HUES64 (cell line): ENCODE measurements at regions not wholly inside any gene's neighbourhood (a gene's known extent, or its start where the extent isn't known, plus 50 kb on each side); places are given as distances from the start of the nearest gene placed in this dataset.

Source experiments
- H3K27ac ChIP-seq: 2 replicates; pipeline ENCODE4 v1.7.0; 2013; ENCODE audit warnings: low read depth, low read length, inconsistent platforms
- H3K27me3 ChIP-seq: 2 replicates; pipeline ENCODE4 v1.6.1; 2013; ENCODE audit warnings: mild to moderate bottlenecking, low read length; ENCODE audit not compliant: insufficient read depth
- H3K36me3 ChIP-seq: 2 replicates; pipeline ENCODE4 v1.6.1; 2013; ENCODE audit warnings: mild to moderate bottlenecking, low read length; ENCODE audit not compliant: insufficient read depth
- H3K4me1 ChIP-seq: 2 replicates; pipeline ENCODE4 v1.6.1; 2013; ENCODE audit warnings: mild to moderate bottlenecking, low read length, moderate library complexity; ENCODE audit not compliant: insufficient read depth
- H3K4me3 ChIP-seq: 2 replicates; pipeline ENCODE4 v1.5.1; 2013; ENCODE audit warnings: mild to moderate bottlenecking, low read length, moderate library complexity
- H3K9ac ChIP-seq: 2 replicates; pipeline ENCODE4 v1.6.1; 2013; ENCODE audit warnings: mild to moderate bottlenecking, low read depth, low read length
- H3K9me3 ChIP-seq: 2 replicates; pipeline ENCODE4 v1.6.1; 2013; ENCODE audit warnings: low read depth, low read length; ENCODE audit not compliant: insufficient read depth
- WGBS: fragments of 150-250, 120-280 bp; methylation state at CpG from one replicate; pipeline ENCODE4 v1.1.7; 2013; ENCODE audit warnings: missing lambda C conversion rate; 5-methylcytosine and 5-hydroxymethylcytosine counted together

DNA sequence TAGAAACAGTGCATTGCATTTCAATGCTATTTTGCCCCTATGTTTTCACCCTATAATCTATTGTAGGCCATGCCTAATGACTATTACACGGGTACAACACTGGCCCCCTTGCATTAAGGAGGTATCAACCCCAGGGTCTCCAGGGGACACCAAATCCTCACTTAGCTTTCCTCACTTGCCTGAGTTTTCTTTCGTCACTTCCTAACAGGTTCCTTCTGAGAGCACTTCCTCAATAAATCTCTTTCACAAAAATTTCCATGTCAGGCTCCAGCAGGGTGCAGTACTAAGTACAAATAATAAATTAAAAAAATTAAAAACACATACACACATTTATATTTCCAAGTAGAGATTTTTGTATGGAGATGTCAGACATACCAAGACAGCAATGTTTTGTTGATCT is 165.0 kb downstream of the RBM46 start:
- H3K4me3 ChIP-seq: no peak overlapping the region
- no peak overlapping the region for H3K27ac ChIP-seq
- no peak overlapping the region for H3K9ac ChIP-seq
- no peaks in the 10 kb centered on the region for H3K27me3 ChIP-seq
- 86% methylated on average over 2 of the region's 2 CpGs for WGBS
- H3K4me1 ChIP-seq: no peaks in the 10 kb centered on the region
- peaks cover 20% of the 10 kb centered on the region; the same call in 1 of the 2 replicates for H3K9me3 ChIP-seq
- H3K36me3 ChIP-seq: no peaks in the 10 kb centered on the region

DNA sequence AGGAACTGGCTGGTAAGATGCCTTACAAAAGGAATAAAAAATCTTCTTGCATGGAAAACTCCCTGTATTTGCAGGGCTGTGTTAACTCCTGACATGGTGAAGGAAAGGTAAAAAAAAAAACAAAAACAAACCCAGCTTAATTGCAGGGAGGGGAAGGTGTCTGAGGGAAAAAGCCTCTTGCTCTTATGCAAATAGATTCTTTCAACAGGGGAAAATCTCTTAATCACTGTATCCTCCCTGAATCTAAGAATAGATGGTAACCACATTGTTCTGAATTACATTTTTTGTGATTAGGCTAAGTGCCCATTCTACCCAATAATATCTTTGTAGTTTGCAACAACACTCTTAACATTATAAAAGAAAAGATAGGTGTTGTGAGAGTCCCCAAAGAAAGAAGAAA is 172.6 kb downstream of the RBM46 start:
- Histone ChIP-seq H3K4me3 (no peak overlapping the region), H3K9ac (no peak overlapping the region), H3K27ac (no peak overlapping the region), H3K36me3 (no peaks in the 10 kb centered on the region), H3K4me1 (no peaks in the 10 kb centered on the region), H3K9me3 (peaks cover 45% of the 10 kb centered on the region), H3K27me3 (no peaks in the 10 kb centered on the region)

DNA sequence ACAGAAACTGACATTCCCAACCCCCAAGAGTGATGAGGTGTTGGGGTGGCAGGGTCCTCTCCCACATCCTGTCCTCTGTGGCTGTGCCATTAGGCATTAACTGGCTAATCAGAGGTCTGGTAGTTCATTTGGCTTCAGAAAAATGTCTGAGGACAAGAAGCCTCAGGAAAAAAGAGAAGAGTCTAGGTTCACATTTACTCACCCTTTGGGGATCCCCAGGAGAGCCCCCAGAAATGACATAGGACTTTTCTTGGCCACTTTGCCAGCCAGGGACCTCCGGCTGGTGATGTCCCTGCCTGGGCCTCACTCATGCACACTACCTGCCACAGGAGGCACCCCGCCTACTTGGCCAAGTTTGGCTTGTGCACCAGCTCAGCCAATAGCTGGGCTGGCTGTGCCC is 173.0 kb downstream of the RBM46 start:
- WGBS: 97% methylated on average over 2 of the region's 2 CpGs
- Histone ChIP-seq H3K4me1 (no peaks in the 10 kb centered on the region), H3K9me3 (peaks cover 43% of the 10 kb centered on the region), H3K27ac (no peak overlapping the region), H3K27me3 (no peaks in the 10 kb centered on the region), H3K4me3 (no peak overlapping the region), H3K36me3 (no peaks in the 10 kb centered on the region), H3K9ac (no peak overlapping the region)

DNA sequence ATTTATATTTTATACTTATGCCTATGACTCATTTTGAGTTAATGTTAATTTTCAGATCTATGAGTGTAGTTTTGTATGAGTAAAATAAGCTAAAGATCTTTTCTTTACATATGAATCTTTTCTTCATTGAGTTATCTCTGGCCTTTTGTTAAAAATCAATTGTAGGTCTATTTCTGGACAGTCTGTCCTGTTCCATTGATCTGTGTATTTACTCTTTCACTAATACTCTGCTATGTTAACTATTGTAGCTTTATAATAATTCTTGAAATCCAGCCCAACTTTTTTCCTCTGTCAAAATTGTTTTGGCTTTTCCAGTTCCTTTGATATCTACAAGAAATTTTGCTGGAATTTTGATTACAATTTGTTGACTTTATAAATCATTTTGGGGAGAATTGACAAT is 177.0 kb downstream of the RBM46 start:
- no peak overlapping the region for H3K9ac ChIP-seq
- H3K27ac ChIP-seq: no peak overlapping the region
- no peaks in the 10 kb centered on the region for H3K4me1 ChIP-seq
- H3K27me3 ChIP-seq: no peaks in the 10 kb centered on the region
- no peaks in the 10 kb centered on the region for H3K36me3 ChIP-seq
- peaks cover 18% of the 10 kb centered on the region; the same call in 1 of the 2 replicates for H3K9me3 ChIP-seq
- H3K4me3 ChIP-seq: no peak overlapping the region

DNA sequence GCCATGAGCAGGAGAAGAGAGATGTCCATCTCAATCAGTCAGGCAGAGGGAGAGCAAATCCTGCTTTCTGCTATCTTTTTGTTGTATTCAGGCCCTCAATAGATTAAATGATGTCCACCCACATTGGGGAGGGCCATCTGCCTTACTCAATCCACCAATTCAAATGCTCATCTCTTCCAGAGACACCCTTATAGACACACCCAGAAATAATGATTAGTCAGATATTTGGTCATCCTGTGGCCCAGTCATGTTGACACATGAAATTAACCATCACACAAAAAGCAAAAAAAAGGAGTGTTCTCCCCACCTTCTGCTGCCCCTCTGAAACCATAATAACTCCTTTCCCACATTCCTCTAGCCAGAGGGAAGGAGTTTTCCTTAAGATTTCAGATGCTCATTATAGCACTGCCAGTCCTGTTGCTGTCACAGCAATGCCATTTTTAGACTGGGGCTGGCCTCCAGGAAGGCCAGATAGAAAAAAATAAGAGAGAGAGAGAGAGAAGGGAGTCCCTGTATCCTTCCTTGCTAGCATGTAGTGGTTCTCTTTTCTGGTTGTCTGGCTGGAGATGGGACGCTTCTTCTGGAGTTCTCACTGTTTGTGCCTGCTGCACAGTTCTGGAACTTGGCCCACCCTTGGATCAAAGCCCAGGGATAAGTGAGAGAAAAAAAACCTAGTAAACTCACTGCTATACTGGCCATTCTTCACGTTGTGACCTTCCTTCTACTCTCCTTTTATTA is 177.7 kb downstream of the RBM46 start:
- Histone ChIP-seq H3K4me3 (no peak overlapping the region), H3K27me3 (no peaks in the 10 kb centered on the region)
- 92% methylated on average over 2 of the region's 2 CpGs for WGBS

DNA sequence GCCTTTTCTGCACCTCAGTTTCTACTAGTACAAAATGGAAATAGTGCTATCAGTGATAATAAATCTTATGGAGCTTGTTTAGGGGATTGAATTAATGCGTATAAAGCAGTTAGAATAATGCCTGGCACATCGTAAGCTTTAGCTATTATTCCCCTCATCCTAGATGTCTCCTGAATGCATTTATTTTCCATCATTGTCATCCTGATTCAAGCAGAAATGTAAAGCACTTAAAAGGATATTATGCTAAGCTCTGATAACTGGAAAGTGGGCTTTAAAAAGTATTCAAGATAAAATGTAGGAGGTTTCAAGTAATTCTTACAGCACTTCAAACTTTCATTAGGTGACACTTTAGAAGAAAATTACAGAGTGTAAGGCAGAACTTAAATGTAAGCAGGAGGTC is 178.7 kb downstream of the RBM46 start:
- no peak overlapping the region for H3K4me3 ChIP-seq
- H3K4me1 ChIP-seq: no peaks in the 10 kb centered on the region
- no peak overlapping the region for H3K9ac ChIP-seq
- H3K36me3 ChIP-seq: no peaks in the 10 kb centered on the region
- H3K27ac ChIP-seq: no peak overlapping the region
- peaks cover 11% of the 10 kb centered on the region; the same call in 1 of the 2 replicates for H3K9me3 ChIP-seq
- 100% methylated on average over 2 of the region's 2 CpGs for WGBS
- H3K27me3 ChIP-seq: no peaks in the 10 kb centered on the region

More for the DNA sequence above, 177.7 kb downstream of the RBM46 start:
- Histone ChIP-seq H3K4me1 (no peaks in the 10 kb centered on the region), H3K9ac (no peak overlapping the region), H3K36me3 (no peaks in the 10 kb centered on the region), H3K27ac (no peak overlapping the region), H3K9me3 (peaks cover 17% of the 10 kb centered on the region)

DNA sequence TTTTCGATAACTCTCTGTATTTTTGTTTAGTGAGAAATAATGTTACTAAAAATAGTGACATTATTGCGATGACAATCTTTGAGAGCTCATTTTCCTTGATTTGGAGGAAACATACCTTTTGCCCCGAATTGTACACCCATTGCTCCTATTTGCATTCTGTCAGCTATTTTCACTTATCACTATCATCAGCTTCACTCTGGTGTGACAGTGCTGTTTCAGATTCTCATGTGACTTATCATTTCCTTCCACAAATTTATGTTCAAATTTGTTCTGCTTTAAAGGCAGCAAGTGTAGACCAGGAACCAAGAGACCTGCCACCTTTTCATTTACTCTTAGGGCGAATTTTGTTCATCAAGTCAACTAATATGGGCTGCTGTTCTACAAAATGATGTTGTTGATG is 179.4 kb downstream of the RBM46 start:
- WGBS: 94% methylated on average over 3 of the region's 4 CpGs
- Histone ChIP-seq H3K4me3 (no peak overlapping the region), H3K9ac (no peak overlapping the region), H3K4me1 (no peaks in the 10 kb centered on the region), H3K36me3 (no peaks in the 10 kb centered on the region), H3K9me3 (peaks cover 11% of the 10 kb centered on the region; the same call in 1 of the 2 replicates), H3K27me3 (no peaks in the 10 kb centered on the region), H3K27ac (no peak overlapping the region)

DNA sequence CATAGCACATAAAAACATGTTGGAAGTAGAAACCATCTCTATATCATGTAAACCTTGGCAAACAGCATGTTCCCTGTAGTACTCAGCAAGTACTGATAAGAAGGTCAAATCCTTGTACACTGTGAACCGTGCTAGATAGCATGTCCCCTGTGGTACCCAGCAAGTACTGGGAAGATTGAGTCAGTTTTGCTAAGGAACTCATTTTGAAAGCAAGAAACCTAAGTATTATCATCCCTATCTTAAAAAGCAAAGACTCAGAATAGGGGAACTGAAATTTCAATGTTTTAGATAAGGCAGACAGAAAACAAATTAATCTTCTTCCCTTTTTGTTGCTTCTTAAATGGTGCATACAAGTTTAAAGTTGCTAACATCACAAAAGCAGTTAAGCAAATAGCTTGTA is 180.2 kb downstream of the RBM46 start:
- no peak overlapping the region for H3K4me3 ChIP-seq
- no peaks in the 10 kb centered on the region for H3K4me1 ChIP-seq

DNA sequence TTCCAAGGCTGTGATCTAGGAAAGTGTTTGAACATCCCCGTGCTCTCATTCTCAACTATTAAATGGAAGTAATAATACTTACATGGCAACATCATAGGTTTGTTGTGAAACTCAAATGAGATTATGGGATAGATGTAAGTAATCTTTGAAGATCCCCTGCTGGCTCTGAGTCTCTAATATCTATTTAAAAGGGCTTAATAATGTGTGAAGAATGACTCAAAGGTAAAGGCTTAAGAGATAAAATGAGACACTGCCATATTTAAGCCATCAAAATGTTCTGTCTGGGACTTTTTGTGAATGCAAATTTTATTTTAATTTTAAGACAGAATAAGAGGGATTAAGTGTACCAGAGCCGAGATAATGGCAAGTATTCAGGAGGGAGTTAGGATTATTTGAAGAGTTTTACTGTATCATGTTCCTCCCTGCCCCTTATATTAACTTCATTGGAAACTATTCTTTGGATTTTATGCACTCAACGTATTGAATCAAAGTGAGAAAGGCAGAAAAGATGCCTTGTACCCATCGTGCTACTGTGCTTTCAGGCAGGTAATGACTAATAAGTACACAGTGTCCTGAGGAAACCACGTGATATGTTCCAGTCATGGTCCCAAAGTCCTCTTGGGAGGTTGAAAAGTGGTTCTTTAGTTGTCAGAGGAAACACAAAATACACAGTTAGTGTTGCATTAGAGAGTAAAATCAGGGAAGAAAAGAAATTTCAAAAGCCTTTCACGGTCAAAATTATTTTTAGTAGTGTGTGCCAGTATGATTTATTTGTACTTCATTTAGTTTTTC is 192.4 kb downstream of the RBM46 start:
- Histone ChIP-seq H3K27ac (no peak overlapping the region), H3K9ac (no peak overlapping the region), H3K4me1 (no peaks in the 10 kb centered on the region), H3K4me3 (no peak overlapping the region), H3K9me3 (no peaks in the 10 kb centered on the region), H3K36me3 (no peaks in the 10 kb centered on the region), H3K27me3 (no peaks in the 10 kb centered on the region)
- WGBS: 90% methylated on average over 5 of the region's 6 CpGs

More for the DNA sequence above, 180.2 kb downstream of the RBM46 start:
- Histone ChIP-seq H3K27ac (no peak overlapping the region), H3K36me3 (no peaks in the 10 kb centered on the region), H3K9me3 (peaks cover 11% of the 10 kb centered on the region; the same call in 1 of the 2 replicates), H3K27me3 (no peaks in the 10 kb centered on the region), H3K9ac (no peak overlapping the region)
- 100% methylated on average over 1 of the region's 1 CpG for WGBS

DNA sequence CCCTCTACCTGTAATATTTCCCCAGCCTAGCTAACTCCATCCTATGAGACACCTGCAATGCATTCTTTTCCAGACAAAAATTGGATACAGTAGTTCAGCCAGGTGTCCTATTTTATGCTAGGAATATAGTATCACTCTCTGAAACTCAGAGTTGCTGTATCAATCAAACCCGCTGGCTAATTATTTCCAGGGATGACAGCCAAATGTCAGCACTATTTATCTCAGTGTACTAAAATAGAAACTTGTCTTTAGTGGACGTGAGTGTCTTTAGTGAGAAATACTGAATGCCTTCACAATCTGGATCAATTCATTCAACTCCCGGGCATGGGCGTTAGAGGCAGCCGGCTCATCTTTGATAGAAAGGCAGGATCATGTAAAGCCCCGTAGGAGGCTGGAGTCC is 196.2 kb downstream of the RBM46 start:
- Histone ChIP-seq H3K27ac (no peak overlapping the region), H3K4me1 (no peaks in the 10 kb centered on the region), H3K4me3 (no peak overlapping the region), H3K36me3 (no peaks in the 10 kb centered on the region), H3K9ac (no peak overlapping the region), H3K27me3 (no peaks in the 10 kb centered on the region), H3K9me3 (no peaks in the 10 kb centered on the region)
- WGBS: 95% methylated on average over 6 of the region's 6 CpGs

DNA sequence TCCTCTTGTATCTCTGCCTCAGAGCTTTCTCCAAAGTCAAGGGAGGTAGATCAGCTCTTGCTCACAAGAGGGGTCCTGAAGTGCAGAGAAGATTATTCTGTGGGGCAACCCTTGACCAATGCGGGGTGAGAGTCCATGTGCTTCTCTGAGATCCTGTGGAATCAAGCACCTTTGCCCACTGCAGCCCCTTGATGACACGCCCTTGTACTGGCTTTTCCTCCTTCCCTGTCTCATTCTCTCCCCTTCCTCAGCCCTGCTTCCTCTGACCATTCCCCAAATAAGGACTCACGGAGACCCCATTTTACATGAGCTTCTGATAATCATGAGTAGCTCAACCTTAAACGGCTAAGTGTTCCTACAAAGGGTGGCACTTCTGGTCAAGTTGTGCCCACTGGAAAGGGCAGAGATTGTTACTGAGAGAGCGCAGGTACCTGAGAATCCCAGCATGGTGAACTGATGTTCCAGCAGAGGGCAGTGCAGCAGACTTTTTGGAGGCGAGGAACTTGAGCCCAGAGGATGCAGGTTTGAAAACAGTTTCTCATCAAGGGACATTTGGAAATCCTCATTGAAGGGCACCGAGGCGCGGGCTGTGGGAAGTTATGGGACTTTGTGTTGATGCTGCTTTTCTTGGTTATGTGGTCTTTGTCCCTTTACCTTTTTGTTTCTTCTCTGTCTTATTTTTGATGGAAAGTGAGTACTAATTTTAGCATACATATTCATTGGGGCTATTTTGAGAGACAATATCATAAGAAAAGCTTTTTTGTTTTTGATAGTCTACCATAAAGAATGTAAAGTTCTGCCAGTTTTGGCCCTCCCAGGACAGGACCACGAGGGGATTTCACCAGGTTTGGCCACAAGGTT is 201.3 kb downstream of the RBM46 start:
- Histone ChIP-seq H3K36me3 (no peaks in the 10 kb centered on the region), H3K9me3 (no peaks in the 10 kb centered on the region), H3K4me1 (no peaks in the 10 kb centered on the region), H3K27ac (no peak overlapping the region), H3K27me3 (no peaks in the 10 kb centered on the region), H3K4me3 (no peak overlapping the region), H3K9ac (no peak overlapping the region)
- WGBS: 40% methylated on average over 10 of the region's 10 CpGs
